ENCODE measurements at regions not wholly inside any gene's neighbourhood (a gene's known extent, or its start where the extent isn't known, plus 50 kb on each side); places are given as distances from the start of the nearest gene placed in this dataset.

- H3K27me3 ChIP-seq (ENCODE audit: control insufficient read depth, insufficient read depth, low read length) = no peaks in the 10 kb centered on the region
- H3K27ac ChIP-seq (ENCODE audit: low read length) = no peak overlapping the region
- no peaks in the 10 kb centered on the region for H3K9me3 ChIP-seq (ENCODE audit: control insufficient read depth, low read depth, low read length)
- H3K36me3 ChIP-seq (ENCODE audit: control insufficient read depth, low read depth, low read length) = no peaks in the 10 kb centered on the region
- H3K4me3 ChIP-seq (ENCODE audit: low read length) = no peak overlapping the region
- H3K9ac ChIP-seq (ENCODE audit: low read length) = no peak overlapping the region
- peaks cover 4% of the 10 kb centered on the region for H3K4me1 ChIP-seq (ENCODE audit: control insufficient read depth, low read depth, low read length)
Measured at GRCh38 chr13:59367904-59368303, 795.8 kb downstream of the DIAPH3 start.

DNA sequence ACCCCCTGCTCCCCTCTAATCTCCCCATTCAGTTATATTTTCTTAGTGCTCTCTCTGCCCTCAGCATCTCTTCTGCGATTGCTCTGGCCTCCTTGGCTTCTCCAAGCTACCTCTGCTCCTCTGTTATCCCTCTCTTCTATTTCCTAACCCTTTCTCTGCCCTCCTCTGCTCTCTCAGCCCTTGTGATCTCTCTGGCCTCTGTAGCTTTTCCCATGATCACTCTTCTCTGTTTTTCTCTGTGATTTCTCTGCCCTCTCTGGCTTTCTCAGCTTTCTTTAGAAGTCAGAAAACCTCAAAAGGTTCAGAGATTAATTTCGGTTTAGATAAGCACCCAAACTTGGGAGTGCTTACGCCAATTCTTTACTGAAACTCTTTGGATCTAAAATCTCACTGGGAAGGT lies 795.0 kb downstream of the DIAPH3 start:
- Histone ChIP-seq H3K9ac (ENCODE audit: low read length) (no peak overlapping the region), H3K4me3 (ENCODE audit: low read length) (no peak overlapping the region), H3K27ac (ENCODE audit: low read length) (no peak overlapping the region), H3K36me3 (ENCODE audit: control insufficient read depth, low read depth, low read length) (no peaks in the 10 kb centered on the region), H3K9me3 (ENCODE audit: control insufficient read depth, low read depth, low read length) (no peaks in the 10 kb centered on the region), H3K27me3 (ENCODE audit: control insufficient read depth, insufficient read depth, low read length) (no peaks in the 10 kb centered on the region), H3K4me1 (ENCODE audit: control insufficient read depth, low read depth, low read length) (peaks cover 4% of the 10 kb centered on the region)

GRCh38 chr13:59371229-59371628 lies 792.5 kb downstream of the DIAPH3 start:
- Histone ChIP-seq H3K27ac (ENCODE audit: low read length) (no peak overlapping the region), H3K4me3 (ENCODE audit: low read length) (no peak overlapping the region), H3K9me3 (ENCODE audit: control insufficient read depth, low read depth, low read length) (no peaks in the 10 kb centered on the region), H3K27me3 (ENCODE audit: control insufficient read depth, insufficient read depth, low read length) (no peaks in the 10 kb centered on the region), H3K36me3 (ENCODE audit: control insufficient read depth, low read depth, low read length) (no peaks in the 10 kb centered on the region), H3K4me1 (ENCODE audit: control insufficient read depth, low read depth, low read length) (peaks cover 3% of the 10 kb centered on the region), H3K9ac (ENCODE audit: low read length) (no peak overlapping the region)

DNA sequence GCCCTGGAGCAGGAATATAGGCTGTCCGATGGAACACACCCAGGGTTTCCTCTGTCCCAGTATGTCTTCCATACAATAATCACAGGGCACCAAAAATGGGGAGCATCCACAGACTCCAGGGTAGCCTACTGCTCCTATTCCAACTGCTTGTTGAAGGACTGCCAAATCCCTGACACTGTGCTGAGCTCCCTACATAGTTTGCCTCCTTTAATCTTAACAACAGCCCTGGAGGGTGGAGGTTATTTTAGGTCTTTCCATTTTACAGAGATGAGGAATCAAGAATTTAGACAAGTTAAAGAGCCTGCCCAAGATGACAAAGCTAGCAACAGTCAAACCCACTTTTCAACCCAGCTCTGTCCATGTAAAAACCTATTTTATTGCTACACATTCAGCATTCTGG lies 790.4 kb downstream of the DIAPH3 start:
- Histone ChIP-seq H3K9ac (ENCODE audit: low read length) (no peak overlapping the region), H3K9me3 (ENCODE audit: control insufficient read depth, low read depth, low read length) (no peaks in the 10 kb centered on the region), H3K27ac (ENCODE audit: low read length) (no peak overlapping the region), H3K36me3 (ENCODE audit: control insufficient read depth, low read depth, low read length) (no peaks in the 10 kb centered on the region), H3K4me3 (ENCODE audit: low read length) (no peak overlapping the region), H3K27me3 (ENCODE audit: control insufficient read depth, insufficient read depth, low read length) (no peaks in the 10 kb centered on the region), H3K4me1 (ENCODE audit: control insufficient read depth, low read depth, low read length) (peaks cover 3% of the 10 kb centered on the region)

- H3K9me3 ChIP-seq (ENCODE audit: control insufficient read depth, low read depth, low read length) = no peaks in the 10 kb centered on the region
- H3K36me3 ChIP-seq (ENCODE audit: control insufficient read depth, low read depth, low read length) = no peaks in the 10 kb centered on the region
- H3K4me3 ChIP-seq (ENCODE audit: low read length) = no peak overlapping the region
Measured at GRCh38 chr13:59374691-59375090, 789.0 kb downstream of the DIAPH3 start.

GRCh38 chr13:59384154-59384553 lies 779.6 kb downstream of the DIAPH3 start:
- no peaks in the 10 kb centered on the region for H3K4me1 ChIP-seq (ENCODE audit: control insufficient read depth, low read depth, low read length)
- H3K36me3 ChIP-seq (ENCODE audit: control insufficient read depth, low read depth, low read length) = no peaks in the 10 kb centered on the region
- no peak overlapping the region for H3K4me3 ChIP-seq (ENCODE audit: low read length)
- H3K9me3 ChIP-seq (ENCODE audit: control insufficient read depth, low read depth, low read length) = no peaks in the 10 kb centered on the region
- no peaks in the 10 kb centered on the region for H3K27me3 ChIP-seq (ENCODE audit: control insufficient read depth, insufficient read depth, low read length)
- H3K27ac ChIP-seq (ENCODE audit: low read length) = no peak overlapping the region
- H3K9ac ChIP-seq (ENCODE audit: low read length) = no peak overlapping the region

More at GRCh38 chr13:59374691-59375090, 789.0 kb downstream of the DIAPH3 start:
- Histone ChIP-seq H3K27ac (ENCODE audit: low read length) (no peak overlapping the region), H3K27me3 (ENCODE audit: control insufficient read depth, insufficient read depth, low read length) (no peaks in the 10 kb centered on the region), H3K4me1 (ENCODE audit: control insufficient read depth, low read depth, low read length) (peaks cover 3% of the 10 kb centered on the region), H3K9ac (ENCODE audit: low read length) (no peak overlapping the region)

DNA sequence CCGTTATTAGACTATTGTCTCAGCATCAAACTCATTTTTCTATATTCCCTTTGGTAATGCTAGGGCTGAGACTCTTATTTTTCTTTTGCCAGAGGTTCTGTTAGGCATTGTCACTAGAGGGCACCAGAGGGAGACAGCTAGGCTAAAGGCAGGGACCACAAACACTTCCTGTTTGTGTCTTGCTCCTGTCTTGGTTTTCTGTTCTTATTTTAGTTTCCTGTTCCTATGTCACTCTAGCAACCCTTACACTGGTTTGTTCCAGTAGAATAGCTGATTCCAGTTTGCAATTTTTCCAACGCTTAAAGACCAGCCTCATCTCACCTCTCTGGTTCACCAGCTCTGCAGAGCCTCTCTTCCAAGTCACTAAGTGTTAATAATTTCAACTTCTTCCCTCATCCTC lies 772.0 kb downstream of the DIAPH3 start:
- Histone ChIP-seq H3K27me3 (ENCODE audit: control insufficient read depth, insufficient read depth, low read length) (no peaks in the 10 kb centered on the region), H3K4me1 (ENCODE audit: control insufficient read depth, low read depth, low read length) (peaks cover 8% of the 10 kb centered on the region), H3K36me3 (ENCODE audit: control insufficient read depth, low read depth, low read length) (no peaks in the 10 kb centered on the region), H3K27ac (ENCODE audit: low read length) (no peak overlapping the region), H3K9ac (ENCODE audit: low read length) (no peak overlapping the region), H3K4me3 (ENCODE audit: low read length) (no peak overlapping the region), H3K9me3 (ENCODE audit: control insufficient read depth, low read depth, low read length) (no peaks in the 10 kb centered on the region)

DNA sequence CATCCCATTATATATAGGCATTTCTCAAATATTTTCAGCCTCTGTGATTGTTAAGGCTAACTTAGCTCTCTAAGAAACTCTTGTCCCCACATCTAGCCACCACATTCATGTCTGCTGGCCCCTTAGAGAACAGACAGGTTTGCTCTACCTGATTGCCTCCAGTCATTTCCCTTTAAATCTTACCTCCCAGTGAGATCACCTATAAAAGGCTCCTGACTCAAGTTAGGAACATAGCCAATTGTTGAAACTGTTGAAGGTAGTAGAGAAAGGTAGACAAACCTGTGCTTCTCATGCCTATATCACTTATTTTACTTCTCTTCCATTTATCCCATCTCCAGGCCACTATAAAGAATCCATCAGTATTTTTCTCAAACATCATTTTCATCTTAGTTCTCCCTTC lies 771.4 kb downstream of the DIAPH3 start:
- Histone ChIP-seq H3K4me1 (ENCODE audit: control insufficient read depth, low read depth, low read length) (peaks cover 8% of the 10 kb centered on the region), H3K36me3 (ENCODE audit: control insufficient read depth, low read depth, low read length) (no peaks in the 10 kb centered on the region), H3K4me3 (ENCODE audit: low read length) (no peak overlapping the region), H3K27me3 (ENCODE audit: control insufficient read depth, insufficient read depth, low read length) (no peaks in the 10 kb centered on the region), H3K9ac (ENCODE audit: low read length) (no peak overlapping the region), H3K27ac (ENCODE audit: low read length) (no peak overlapping the region), H3K9me3 (ENCODE audit: control insufficient read depth, low read depth, low read length) (no peaks in the 10 kb centered on the region)

DNA sequence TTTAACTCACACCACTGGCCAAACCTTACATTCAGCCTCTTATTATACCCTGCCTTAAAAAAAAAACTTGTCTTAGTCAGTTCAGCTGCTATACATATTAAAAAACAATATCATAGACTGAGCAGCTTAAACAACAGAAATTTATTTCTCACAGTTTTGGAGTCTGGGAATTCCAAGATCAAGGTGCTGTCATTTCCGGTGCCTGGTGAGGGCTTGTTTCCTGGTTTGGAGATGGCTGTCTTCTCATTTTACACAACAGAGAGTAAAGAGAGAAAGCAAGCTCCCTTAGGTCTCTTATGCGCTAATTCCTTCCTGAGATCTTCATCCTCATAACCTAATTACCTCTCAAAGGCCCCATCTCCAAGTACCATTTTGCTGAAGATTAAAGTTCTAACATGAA lies 769.2 kb downstream of the DIAPH3 start:
- no peaks in the 10 kb centered on the region for H3K36me3 ChIP-seq (ENCODE audit: control insufficient read depth, low read depth, low read length)
- no peaks in the 10 kb centered on the region for H3K27me3 ChIP-seq (ENCODE audit: control insufficient read depth, insufficient read depth, low read length)
- H3K4me3 ChIP-seq (ENCODE audit: low read length) = no peak overlapping the region
- H3K27ac ChIP-seq (ENCODE audit: low read length) = no peak overlapping the region
- H3K4me1 ChIP-seq (ENCODE audit: control insufficient read depth, low read depth, low read length) = peaks cover 10% of the 10 kb centered on the region
- H3K9ac ChIP-seq (ENCODE audit: low read length) = no peak overlapping the region
- H3K9me3 ChIP-seq (ENCODE audit: control insufficient read depth, low read depth, low read length) = no peaks in the 10 kb centered on the region

DNA sequence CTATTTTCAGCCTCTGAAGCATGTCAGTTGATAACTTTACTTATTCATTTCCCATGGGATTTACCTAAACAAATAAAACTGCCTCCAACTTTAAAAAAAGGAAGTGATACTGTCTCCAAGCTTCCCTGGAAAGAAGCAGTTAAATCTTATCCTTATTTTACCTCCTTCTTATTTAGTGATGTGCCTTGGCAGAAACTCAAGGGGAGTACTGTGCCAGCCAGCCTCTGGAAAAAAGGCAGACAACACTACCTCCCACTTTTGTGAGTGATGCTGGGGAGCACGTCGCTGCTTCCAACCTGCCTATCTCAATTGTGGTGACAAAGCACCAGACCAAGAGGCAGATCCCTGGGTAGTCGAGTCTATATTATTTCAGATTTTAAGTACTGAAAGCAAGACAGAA lies 765.6 kb downstream of the DIAPH3 start:
- H3K9ac ChIP-seq (ENCODE audit: low read length) = no peak overlapping the region
- H3K36me3 ChIP-seq (ENCODE audit: control insufficient read depth, low read depth, low read length) = no peaks in the 10 kb centered on the region
- no peak overlapping the region for H3K27ac ChIP-seq (ENCODE audit: low read length)
- no peak overlapping the region for H3K4me3 ChIP-seq (ENCODE audit: low read length)
- no peaks in the 10 kb centered on the region for H3K9me3 ChIP-seq (ENCODE audit: control insufficient read depth, low read depth, low read length)
- peaks cover 10% of the 10 kb centered on the region for H3K4me1 ChIP-seq (ENCODE audit: control insufficient read depth, low read depth, low read length)
- no peaks in the 10 kb centered on the region for H3K27me3 ChIP-seq (ENCODE audit: control insufficient read depth, insufficient read depth, low read length)

- Histone ChIP-seq H3K27me3 (ENCODE audit: control insufficient read depth, insufficient read depth, low read length) (no peaks in the 10 kb centered on the region), H3K9me3 (ENCODE audit: control insufficient read depth, low read depth, low read length) (no peaks in the 10 kb centered on the region), H3K36me3 (ENCODE audit: control insufficient read depth, low read depth, low read length) (no peaks in the 10 kb centered on the region), H3K9ac (ENCODE audit: low read length) (no peak overlapping the region), H3K4me1 (ENCODE audit: control insufficient read depth, low read depth, low read length) (peaks cover 10% of the 10 kb centered on the region), H3K4me3 (ENCODE audit: low read length) (no peak overlapping the region), H3K27ac (ENCODE audit: low read length) (no peak overlapping the region)
Measured at GRCh38 chr13:59398661-59399060, 765.1 kb downstream of the DIAPH3 start.

DNA sequence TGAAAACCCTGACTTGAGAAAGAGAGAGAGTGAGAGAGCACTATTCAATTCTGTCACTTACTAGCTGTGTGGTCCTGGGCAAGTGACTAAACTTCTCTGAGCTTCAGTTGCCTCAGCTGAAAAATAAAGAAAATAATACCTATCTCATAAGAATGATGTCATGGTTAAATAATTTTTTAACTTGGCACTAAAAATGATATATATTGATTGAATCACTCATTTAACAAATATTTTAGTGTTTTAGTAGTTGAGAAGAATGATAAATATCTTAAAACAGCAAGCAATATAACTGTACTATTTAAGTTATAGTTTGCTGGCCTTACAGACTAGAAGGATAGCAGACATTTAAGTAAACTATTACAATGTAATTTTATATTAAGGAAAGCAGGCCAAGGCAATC lies 764.2 kb downstream of the DIAPH3 start:
- no peak overlapping the region for H3K4me3 ChIP-seq (ENCODE audit: low read length)
- no peaks in the 10 kb centered on the region for H3K36me3 ChIP-seq (ENCODE audit: control insufficient read depth, low read depth, low read length)
- no peak overlapping the region for H3K27ac ChIP-seq (ENCODE audit: low read length)
- no peaks in the 10 kb centered on the region for H3K9me3 ChIP-seq (ENCODE audit: control insufficient read depth, low read depth, low read length)
- H3K4me1 ChIP-seq (ENCODE audit: control insufficient read depth, low read depth, low read length) = peaks cover 5% of the 10 kb centered on the region
- no peaks in the 10 kb centered on the region for H3K27me3 ChIP-seq (ENCODE audit: control insufficient read depth, insufficient read depth, low read length)
- no peak overlapping the region for H3K9ac ChIP-seq (ENCODE audit: low read length)

Data from iPS-18a (cell line).